GM23338 (cell line): ENCODE measurements at regions not wholly inside any gene's neighbourhood (a gene's known extent, or its start where the extent isn't known, plus 50 kb on each side); places are given as distances from the start of the nearest gene placed in this dataset.

ENCODE experiments used
- CREB1 ChIP-seq: fragments of 250-450 bp; sonication (Bioruptor Pico); IDR thresholded peaks from 2 replicates; pipeline ENCODE4 v1.5.0; 2020; ENCODE audit warnings: low read depth, mild to moderate bottlenecking, moderate library complexity
- CTCF ChIP-seq, 2 experiments: fragments of 200-600 bp in 1 of 2; sonication (generic) in 1 of 2; conservative IDR thresholded peaks; 2 replicates each; pipeline versions ENCODE4 v1.5.1 to v1.6.1; 2016 to 2017; ENCODE audit warnings: antibody characterized with exemption in 2 of 2, low read depth in 2 of 2, mild to moderate bottlenecking in 2 of 2, moderate library complexity in 1 of 2
- ETS1 ChIP-seq: IDR thresholded peaks from 2 replicates; pipeline ENCODE4 v1.6.1; 2016; ENCODE audit warnings: antibody characterized with exemption
- EZH2 ChIP-seq: fragments of 200-600 bp; sonication (generic); IDR thresholded peaks from one replicate; pipeline ENCODE4 v1.8.0; 2017; ENCODE audit warnings: antibody characterized with exemption, mild to moderate bottlenecking, low read depth; ENCODE audit not compliant: unreplicated experiment
- EZH2phosphoT487 ChIP-seq: fragments of 200-600 bp; sonication (generic); IDR thresholded peaks from one replicate; pipeline ENCODE4 v1.8.1; 2018; ENCODE audit warnings: antibody characterized with exemption; ENCODE audit not compliant: unreplicated experiment
- JUNB ChIP-seq: IDR thresholded peaks from one replicate; pipeline ENCODE4 v1.6.1; 2016; ENCODE audit warnings: antibody characterized with exemption; ENCODE audit not compliant: unreplicated experiment
- POLR2AphosphoS5 ChIP-seq: IDR thresholded peaks from 2 replicates; pipeline ENCODE4 v1.6.1; 2016; ENCODE audit warnings: antibody characterized with exemption, low read depth
- REST ChIP-seq: IDR thresholded peaks from one replicate; pipeline ENCODE4 v1.6.1; 2018; ENCODE audit warnings: antibody characterized with exemption; ENCODE audit not compliant: unreplicated experiment
- STAT1 ChIP-seq: IDR thresholded peaks from one replicate; pipeline ENCODE4 v1.6.1; 2016; ENCODE audit warnings: antibody characterized with exemption; ENCODE audit not compliant: unreplicated experiment
- ZNF114 ChIP-seq: fragments of 250-450 bp; sonication (Bioruptor Pico); IDR thresholded peaks from 2 replicates; pipeline ENCODE4 v1.5.0; 2020; ENCODE audit warnings: mild to moderate bottlenecking, moderate library complexity
- ZNF331 ChIP-seq: fragments of 250-450 bp; sonication (Bioruptor Pico); IDR thresholded peaks from 2 replicates; pipeline ENCODE4 v1.5.0; 2020; ENCODE audit warnings: low read depth, mild to moderate bottlenecking, moderate library complexity
- TF ChIP-seq, protein P1 (sequence below): fragments of 250-450 bp; sonication (Bioruptor Pico); IDR thresholded peaks from 2 replicates; pipeline ENCODE4 v1.5.0; 2020; ENCODE audit warnings: mild to moderate bottlenecking, moderate library complexity

DNA sequence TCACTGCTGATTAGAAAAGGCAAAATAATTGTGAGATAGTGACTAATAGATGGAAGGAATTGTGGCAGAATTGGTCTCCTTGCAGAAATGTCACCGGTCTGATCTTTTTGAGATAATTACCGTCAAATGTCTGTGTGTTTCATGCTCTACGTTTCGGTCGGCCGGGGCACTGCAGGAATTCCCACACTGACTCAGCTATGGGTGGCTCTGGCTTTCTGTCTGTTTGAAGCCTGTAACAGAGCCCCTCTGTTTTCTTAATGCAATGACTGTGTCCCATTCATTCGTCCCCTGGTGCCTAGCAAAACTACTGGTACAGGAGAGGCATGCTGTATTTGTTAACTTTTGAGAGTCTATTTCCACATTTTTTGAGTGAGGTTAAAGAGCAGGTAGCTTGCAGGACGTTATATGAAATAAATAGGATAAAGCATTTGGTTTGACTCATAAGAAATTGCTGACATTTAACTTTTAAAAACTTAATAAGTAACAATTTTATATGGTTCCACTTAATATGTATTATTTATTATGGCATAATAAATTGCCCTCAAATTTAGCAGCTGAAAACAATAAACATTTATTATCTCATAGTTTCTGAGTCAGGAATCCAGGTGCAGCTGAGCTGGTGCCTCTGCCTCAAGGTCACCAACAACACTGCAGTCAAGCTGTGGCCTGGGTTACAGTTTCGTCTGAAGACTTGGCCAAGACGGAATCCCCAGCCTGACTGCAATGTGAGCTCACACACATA lies 53.3 kb upstream of the CTBP2 start:
- TF ChIP-seq CTCF (conservative IDR thresholded peaks at IDR 0.05; ENCODE audit: low read depth in 2 of 2) (no peak), REST (no peak), CREB1 (CRISPR knock-in tag) (no peak), EZH2phosphoT487 (no peak), EZH2 (no peak), JUNB (no peak), ZNF114 (no peak), POLR2AphosphoS5 (no peak), ETS1 (no peak), STAT1 (no peak), ZNF331 (no peak)
- TF ChIP-seq, protein P1, sequence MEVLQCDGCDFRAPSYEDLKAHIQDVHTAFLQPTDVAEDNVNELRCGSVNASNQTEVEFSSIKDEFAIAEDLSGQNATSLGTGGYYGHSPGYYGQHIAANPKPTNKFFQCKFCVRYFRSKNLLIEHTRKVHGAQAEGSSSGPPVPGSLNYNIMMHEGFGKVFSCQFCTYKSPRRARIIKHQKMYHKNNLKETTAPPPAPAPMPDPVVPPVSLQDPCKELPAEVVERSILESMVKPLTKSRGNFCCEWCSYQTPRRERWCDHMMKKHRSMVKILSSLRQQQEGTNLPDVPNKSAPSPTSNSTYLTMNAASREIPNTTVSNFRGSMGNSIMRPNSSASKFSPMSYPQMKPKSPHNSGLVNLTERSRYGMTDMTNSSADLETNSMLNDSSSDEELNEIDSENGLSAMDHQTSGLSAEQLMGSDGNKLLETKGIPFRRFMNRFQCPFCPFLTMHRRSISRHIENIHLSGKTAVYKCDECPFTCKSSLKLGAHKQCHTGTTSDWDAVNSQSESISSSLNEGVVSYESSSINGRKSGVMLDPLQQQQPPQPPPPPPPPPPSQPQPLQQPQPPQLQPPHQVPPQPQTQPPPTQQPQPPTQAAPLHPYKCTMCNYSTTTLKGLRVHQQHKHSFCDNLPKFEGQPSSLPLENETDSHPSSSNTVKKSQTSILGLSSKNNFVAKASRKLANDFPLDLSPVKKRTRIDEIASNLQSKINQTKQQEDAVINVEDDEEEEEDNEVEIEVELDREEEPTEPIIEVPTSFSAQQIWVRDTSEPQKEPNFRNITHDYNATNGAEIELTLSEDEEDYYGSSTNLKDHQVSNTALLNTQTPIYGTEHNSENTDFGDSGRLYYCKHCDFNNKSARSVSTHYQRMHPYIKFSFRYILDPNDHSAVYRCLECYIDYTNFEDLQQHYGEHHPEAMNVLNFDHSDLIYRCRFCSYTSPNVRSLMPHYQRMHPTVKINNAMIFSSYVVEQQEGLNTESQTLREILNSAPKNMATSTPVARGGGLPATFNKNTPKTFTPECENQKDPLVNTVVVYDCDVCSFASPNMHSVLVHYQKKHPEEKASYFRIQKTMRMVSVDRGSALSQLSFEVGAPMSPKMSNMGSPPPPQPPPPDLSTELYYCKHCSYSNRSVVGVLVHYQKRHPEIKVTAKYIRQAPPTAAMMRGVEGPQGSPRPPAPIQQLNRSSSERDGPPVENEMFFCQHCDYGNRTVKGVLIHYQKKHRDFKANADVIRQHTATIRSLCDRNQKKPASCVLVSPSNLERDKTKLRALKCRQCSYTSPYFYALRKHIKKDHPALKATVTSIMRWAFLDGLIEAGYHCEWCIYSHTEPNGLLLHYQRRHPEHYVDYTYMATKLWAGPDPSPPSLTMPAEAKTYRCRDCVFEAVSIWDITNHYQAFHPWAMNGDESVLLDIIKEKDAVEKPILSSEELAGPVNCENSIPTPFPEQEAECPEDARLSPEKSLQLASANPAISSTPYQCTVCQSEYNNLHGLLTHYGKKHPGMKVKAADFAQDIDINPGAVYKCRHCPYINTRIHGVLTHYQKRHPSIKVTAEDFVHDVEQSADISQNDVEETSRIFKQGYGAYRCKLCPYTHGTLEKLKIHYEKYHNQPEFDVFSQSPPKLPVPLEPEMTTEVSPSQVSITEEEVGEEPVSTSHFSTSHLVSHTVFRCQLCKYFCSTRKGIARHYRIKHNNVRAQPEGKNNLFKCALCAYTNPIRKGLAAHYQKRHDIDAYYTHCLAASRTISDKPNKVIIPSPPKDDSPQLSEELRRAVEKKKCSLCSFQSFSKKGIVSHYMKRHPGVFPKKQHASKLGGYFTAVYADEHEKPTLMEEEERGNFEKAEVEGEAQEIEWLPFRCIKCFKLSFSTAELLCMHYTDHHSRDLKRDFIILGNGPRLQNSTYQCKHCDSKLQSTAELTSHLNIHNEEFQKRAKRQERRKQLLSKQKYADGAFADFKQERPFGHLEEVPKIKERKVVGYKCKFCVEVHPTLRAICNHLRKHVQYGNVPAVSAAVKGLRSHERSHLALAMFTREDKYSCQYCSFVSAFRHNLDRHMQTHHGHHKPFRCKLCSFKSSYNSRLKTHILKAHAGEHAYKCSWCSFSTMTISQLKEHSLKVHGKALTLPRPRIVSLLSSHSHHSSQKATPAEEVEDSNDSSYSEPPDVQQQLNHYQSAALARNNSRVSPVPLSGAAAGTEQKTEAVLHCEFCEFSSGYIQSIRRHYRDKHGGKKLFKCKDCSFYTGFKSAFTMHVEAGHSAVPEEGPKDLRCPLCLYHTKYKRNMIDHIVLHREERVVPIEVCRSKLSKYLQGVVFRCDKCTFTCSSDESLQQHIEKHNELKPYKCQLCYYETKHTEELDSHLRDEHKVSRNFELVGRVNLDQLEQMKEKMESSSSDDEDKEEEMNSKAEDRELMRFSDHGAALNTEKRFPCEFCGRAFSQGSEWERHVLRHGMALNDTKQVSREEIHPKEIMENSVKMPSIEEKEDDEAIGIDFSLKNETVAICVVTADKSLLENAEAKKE (CRISPR knock-in tag): no peak
